ENCODE measurements at regions not wholly inside any gene's neighbourhood (a gene's known extent, or its start where the extent isn't known, plus 50 kb on each side); places are given as distances from the start of the nearest gene placed in this dataset.

DNA sequence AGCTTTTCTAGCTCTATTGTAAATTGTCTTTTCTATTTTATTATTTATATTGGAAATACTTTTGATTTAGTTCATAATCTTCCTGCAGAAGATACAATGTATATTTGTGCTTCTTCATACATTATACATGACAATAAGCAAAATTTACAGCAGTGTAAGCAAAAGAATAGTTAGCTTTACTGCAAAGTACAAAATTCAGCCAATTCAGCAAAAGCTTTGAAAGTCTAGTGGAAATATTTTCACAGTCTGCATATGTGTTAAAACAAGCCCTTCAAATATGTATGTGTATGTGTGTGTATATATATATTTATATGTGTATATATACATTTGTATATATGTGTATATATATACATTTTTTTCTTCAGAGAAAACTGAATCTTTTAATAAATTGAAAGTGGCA is 879.1 kb downstream of the SLITRK1 start:
- Histone ChIP-seq H3K36me3 (no peaks in the 10 kb centered on the region), H3K4me3 (no peak overlapping the region), H3K4me1 (replicated peaks) (no peaks in the 10 kb centered on the region), H3K27me3 (replicated peaks; ENCODE audit: insufficient read depth) (no peaks in the 10 kb centered on the region), H3K9me3 (no peaks in the 10 kb centered on the region), H3K27ac (no peak overlapping the region)
- TF ChIP-seq, protein P1, sequence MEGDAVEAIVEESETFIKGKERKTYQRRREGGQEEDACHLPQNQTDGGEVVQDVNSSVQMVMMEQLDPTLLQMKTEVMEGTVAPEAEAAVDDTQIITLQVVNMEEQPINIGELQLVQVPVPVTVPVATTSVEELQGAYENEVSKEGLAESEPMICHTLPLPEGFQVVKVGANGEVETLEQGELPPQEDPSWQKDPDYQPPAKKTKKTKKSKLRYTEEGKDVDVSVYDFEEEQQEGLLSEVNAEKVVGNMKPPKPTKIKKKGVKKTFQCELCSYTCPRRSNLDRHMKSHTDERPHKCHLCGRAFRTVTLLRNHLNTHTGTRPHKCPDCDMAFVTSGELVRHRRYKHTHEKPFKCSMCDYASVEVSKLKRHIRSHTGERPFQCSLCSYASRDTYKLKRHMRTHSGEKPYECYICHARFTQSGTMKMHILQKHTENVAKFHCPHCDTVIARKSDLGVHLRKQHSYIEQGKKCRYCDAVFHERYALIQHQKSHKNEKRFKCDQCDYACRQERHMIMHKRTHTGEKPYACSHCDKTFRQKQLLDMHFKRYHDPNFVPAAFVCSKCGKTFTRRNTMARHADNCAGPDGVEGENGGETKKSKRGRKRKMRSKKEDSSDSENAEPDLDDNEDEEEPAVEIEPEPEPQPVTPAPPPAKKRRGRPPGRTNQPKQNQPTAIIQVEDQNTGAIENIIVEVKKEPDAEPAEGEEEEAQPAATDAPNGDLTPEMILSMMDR (IDR thresholded peaks at IDR 0.05), result no peak
- intact Hi-C loops (cut with DNase I), result no loop called here
- no peak for DNase-seq (ENCODE audit: low spot score)

DNA sequence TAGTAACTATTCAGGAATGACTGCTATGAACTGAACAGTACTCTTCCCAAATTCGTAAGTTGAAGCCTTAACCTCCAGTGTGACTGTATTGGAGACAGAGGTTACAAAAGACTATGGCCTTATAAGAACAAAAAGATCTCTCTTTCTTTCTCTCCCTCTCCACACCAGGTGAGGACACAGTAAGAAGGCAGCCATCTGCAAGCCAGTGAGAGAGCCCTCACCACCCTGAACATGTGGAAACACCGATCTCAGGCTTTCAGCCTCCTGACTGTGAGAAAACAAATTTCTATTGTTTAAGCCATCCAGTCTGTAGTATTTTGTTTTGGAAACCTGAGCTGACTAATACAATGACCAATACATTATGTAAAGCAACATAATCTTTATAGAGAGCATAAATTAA is 888.9 kb downstream of the SLITRK1 start:
- no peak for DNase-seq (ENCODE audit: low spot score)
- Histone ChIP-seq H3K27me3 (replicated peaks; ENCODE audit: insufficient read depth) (no peaks in the 10 kb centered on the region), H3K4me3 (no peak overlapping the region), H3K27ac (no peak overlapping the region), H3K9me3 (no peaks in the 10 kb centered on the region), H3K4me1 (replicated peaks) (no peaks in the 10 kb centered on the region), H3K36me3 (no peaks in the 10 kb centered on the region)
- TF ChIP-seq, protein P1 (IDR thresholded peaks at IDR 0.05), result no peak
- TF ChIP-seq POLR2AphosphoS5 (IDR thresholded peaks at IDR 0.05), result no peak
- no peak for TF ChIP-seq POLR2A (IDR thresholded peaks at IDR 0.05)
- intact Hi-C loops (cut with DNase I), result no loop called here
- WGBS, result 74% methylated on average over 2 of the region's 2 CpGs

DNA sequence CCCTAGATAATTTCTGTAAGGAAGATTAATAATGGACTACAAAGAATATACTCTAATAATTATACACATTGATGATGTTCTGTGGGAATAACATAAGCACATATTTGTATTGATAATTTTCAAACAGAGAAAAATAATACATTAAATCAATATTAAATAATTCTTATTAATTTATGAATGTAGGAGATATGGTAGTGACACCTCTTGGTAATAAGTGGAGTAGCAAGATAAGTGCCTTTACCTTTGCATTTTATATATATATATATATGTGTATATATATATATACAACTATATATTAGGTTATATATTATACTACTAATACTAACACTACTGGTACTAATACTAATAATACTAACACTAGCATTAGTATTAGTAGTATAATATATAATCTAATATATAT is 905.8 kb downstream of the SLITRK1 start:
- DNase-seq (ENCODE audit: low spot score), result no peak
- Histone ChIP-seq H3K4me3 (no peak overlapping the region), H3K9me3 (no peaks in the 10 kb centered on the region), H3K27me3 (replicated peaks; ENCODE audit: insufficient read depth) (no peaks in the 10 kb centered on the region), H3K36me3 (no peaks in the 10 kb centered on the region), H3K4me1 (replicated peaks) (no peaks in the 10 kb centered on the region), H3K27ac (no peak overlapping the region)
- intact Hi-C loops (cut with DNase I), result no loop called here
- TF ChIP-seq, protein P1 (IDR thresholded peaks at IDR 0.05), result no peak
- TF ChIP-seq POLR2AphosphoS5 (IDR thresholded peaks at IDR 0.05), result no peak
- TF ChIP-seq POLR2A (IDR thresholded peaks at IDR 0.05), result no peak

DNA sequence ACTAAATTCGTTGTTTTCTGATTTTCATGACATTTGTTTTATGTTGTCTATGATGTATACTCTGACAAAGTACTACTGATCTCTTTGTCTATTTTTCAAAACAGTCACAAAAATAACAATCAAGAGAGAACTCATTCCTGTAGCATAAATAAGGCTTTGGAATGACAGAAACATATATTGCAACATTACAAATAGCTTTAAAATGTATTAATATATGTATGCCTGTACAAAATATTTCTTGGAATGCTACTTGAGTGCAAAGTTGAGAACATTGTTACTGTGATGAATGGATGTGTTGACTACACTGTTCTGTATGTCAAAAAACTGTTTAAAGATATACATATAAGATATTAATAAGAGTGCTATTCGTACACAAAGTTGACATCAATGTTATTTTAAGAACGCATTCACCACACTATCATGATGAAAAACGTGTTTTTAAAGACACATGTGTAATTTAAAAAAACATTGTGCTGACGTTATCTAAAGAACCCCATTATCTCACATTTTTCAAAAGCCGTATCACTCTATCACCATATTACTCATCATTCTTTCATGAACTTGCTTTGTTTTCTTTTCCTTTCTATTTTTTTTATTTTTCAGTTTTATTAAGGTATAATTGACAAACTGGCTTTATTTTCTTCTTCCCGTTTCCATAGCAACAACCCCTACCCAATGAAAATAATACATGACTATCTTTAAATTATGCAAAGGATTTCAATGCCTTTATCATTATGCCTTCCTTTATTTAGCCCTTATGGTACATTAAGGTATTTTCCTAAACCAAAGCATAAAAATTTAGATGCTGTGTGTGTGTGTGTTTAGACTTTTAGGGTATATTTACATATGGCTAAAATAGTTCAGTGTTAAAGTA is 918.8 kb downstream of the SLITRK1 start:
- intact Hi-C loops (cut with DNase I), result no loop called here
- no peak overlapping the region for H3K27ac ChIP-seq
- no peak for DNase-seq (ENCODE audit: low spot score)
- TF ChIP-seq POLR2A (IDR thresholded peaks at IDR 0.05) (no peak), POLR2AphosphoS5 (IDR thresholded peaks at IDR 0.05) (no peak)
- TF ChIP-seq, protein P1 (IDR thresholded peaks at IDR 0.05), result no peak
- H3K36me3 ChIP-seq, result no peaks in the 10 kb centered on the region
- H3K4me3 ChIP-seq, result no peak overlapping the region
- peaks cover 2% of the 10 kb centered on the region for H3K4me1 ChIP-seq (replicated peaks)
- 54% methylated on average over 7 of the region's 7 CpGs for WGBS
- H3K9me3 ChIP-seq, result no peaks in the 10 kb centered on the region
- H3K27me3 ChIP-seq (replicated peaks; ENCODE audit: insufficient read depth), result no peaks in the 10 kb centered on the region

DNA sequence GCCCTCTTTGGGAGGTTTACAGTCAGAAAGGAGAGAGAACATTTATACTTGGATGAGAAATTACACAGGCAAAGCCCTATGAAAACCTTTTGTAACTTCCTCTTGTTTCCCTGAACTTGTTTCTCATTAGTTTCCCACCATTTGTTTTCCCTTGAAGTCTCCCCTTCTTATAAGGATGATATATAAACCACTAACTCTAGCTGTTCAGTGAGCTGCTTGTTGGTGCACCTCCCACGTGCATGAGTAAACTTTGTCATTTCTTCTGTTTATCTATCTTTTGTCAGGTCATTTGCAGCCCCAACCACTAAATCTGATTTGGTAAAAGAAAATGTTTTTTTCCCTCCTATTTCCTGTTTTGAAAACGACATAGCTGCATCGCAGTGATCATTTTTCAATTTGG is 919.9 kb downstream of the SLITRK1 start:
- peaks cover 2% of the 10 kb centered on the region for H3K4me1 ChIP-seq (replicated peaks)
- 51% methylated on average over 3 of the region's 3 CpGs for WGBS
- H3K9me3 ChIP-seq, result no peaks in the 10 kb centered on the region
- H3K36me3 ChIP-seq, result no peaks in the 10 kb centered on the region
- H3K27ac ChIP-seq, result no peak overlapping the region
- DNase-seq (ENCODE audit: low spot score), result no peak
- TF ChIP-seq POLR2A (IDR thresholded peaks at IDR 0.05) (no peak), POLR2AphosphoS5 (IDR thresholded peaks at IDR 0.05) (no peak)
- TF ChIP-seq, protein P1 (IDR thresholded peaks at IDR 0.05), result no peak
- intact Hi-C loops (cut with DNase I), result no loop called here
- H3K27me3 ChIP-seq (replicated peaks; ENCODE audit: insufficient read depth), result no peaks in the 10 kb centered on the region
- H3K4me3 ChIP-seq, result no peak overlapping the region
